Activated effector memory CD4-positive, alpha-beta T cell treated with anti-CD3 and anti-CD28 coated beads, Interleukin-2, amount 50 U/mL, for 16 hours (primary cell): ENCODE measurements at regions not wholly inside any gene's neighbourhood (a gene's known extent, or its start where the extent isn't known, plus 50 kb on each side); places are given as distances from the start of the nearest gene placed in this dataset.
A peak's percentile ranks its signal among the peaks of the same experiment; 100 is the strongest.
"Not testable (repeated sequence)": the region's sequence is repeated elsewhere in the genome, so short reads cannot be mapped to it uniquely, and the experiment has no call there.

Source experiments
- DNase-seq: peaks from one replicate; pipeline ENCODE4 v3.0.0-alpha.2; 2020

DNA sequence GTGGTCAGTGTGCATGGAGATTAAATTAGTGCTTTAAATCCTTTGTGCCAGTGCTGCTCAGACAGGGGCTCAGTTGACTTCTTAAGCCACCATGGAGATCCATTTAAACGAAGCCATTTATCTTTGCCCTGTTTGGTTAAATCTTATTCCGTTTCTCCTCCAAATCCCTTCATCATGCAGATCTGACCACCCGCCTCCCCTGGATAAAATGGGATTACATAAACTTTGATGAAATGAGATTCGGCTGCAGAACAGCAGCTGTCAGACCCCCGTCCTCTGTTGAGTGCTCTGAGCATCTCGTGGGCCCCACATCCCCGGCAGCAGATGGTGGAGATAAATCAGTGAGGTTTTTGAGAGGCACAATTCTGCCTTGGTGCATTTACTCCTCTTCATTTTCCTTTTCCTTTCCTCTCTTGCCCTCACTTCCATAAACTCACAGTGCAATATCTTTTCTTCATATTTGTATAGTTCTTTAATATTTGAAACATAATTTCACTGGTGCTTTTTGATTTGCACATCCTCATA lies 84.4 kb upstream of the TWIST2 start:
- no peak for DNase-seq

DNA sequence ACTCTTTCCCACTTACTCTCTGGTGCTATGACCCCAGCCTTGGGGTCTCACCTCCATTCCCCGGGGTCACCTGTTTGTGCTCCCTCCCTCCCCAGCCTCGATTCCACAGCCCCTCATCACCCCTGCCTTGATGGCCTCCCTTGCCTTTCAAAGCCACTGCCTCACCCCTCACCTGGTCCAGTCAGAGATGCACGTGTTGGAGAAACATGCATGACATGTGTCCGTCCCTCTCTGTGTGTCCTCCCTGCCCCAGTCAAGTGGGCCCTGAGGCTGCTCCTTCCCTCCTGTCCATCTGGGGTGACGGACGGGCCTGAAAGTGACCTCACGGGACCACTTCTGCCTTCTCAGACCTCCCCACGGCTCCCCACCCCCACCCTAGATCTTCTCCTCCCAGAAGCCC lies 82.3 kb upstream of the TWIST2 start:
- no peak for DNase-seq

DNA sequence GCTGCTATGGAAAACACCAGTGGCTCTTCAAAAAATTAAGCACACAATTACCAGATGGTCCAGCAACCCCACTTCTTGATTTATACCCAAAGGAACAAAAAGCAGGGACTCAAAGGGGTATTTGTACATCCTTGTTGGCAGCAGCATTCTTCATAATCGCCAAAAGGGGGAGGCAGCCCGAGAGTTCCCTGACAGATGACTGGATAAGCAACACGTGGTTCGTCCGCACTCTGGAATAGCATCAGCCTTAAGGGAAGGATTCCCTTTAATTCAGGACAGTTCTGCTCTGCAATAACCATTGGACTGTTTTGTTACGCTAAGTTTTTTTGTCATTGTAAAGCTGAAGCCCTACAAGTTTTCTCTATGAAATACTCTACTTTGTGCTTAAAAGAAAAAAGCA lies 76.7 kb upstream of the TWIST2 start:
- DNase-seq, result no peak

DNA sequence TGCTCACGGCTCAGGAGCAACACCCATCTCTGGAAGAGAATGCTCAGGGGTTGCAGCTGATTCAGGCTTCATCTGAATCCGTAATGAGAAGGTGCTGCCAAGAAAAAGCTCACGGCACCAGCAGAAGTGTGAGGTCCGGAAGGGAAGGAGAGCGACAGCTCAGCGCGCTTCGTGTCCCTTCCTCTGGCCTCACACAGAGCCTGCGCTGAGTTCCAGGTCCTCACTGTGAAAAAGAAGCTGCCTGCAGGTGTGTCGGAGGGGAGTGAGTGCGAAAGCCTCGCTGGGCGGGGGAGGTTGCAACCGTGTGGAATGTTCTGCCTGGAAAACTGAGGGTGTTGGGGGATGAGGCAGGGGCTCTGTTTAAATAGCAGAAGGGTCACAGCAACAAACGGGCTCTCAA lies 76.2 kb upstream of the TWIST2 start:
- no peak for DNase-seq

DNA sequence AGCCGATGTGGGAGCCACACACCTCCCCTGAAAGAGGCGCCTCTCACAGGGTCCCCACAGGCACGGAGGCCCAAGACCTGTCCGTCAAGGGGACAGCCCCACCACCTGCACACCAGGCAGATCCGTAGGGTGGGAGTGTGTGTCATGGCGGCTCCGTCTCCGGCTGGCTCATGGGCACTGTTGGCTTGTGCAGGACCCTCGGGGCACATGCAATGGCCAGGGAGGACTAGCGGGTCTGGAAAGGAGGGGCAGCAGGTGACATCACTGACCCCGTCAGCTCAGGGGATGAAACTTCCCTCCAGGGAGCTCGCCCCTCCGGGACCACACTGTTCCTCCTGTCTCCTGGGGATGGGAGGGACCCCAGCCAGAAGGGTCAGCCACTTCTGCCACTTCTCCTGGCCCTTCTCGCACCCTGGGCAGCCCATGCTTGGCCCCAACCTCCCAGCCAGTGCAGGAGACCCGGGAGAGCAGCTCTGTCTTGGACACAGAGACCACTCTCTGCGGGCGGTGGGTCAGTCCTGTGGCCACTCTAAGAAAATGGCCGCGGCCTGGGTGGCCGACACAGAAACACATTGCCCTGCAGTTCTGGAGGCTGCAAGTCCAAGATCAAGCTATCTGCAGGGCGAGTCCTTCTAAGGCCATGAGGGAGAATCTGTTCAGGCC lies 75.1 kb upstream of the TWIST2 start:
- no peak for DNase-seq

DNA sequence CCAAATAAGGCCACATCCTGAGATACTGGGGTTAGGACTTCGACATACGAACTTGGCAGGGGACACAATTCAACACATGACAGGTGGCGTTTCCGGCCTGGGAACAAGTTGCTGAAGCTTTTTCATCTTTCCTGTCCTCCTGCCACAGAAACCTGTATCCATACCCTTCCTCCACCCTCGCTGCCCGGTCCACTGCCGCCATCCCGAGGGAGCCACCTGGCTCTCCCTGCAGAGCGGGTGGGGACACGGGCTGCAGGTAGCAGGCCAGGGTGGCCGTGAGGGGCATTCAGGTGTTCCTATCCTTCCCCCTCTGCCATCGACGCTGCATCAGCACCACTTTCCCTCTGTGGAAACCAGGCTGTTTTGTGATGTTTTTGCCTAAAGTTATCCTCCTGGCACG lies 74.4 kb upstream of the TWIST2 start:
- no peak for DNase-seq

DNA sequence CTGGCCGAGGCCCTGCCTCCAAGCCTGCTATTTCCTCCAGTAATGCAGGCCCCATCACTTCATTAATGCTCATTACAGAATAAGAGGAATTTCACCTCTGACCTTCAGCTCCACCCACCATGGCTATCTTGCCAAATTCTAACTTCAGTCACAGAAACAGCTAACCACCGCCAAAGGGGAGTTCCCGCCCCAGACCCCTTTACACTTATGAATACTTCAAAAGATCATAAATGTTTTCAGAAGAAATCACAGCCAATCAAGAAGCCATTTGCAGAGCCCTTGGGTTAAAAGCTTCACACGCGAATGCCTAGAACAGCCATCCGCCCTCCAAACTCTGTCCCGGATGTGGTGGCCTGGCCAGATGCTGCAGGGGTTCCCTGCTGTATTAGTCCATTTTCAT lies 73.8 kb upstream of the TWIST2 start:
- DNase-seq, result no peak

DNA sequence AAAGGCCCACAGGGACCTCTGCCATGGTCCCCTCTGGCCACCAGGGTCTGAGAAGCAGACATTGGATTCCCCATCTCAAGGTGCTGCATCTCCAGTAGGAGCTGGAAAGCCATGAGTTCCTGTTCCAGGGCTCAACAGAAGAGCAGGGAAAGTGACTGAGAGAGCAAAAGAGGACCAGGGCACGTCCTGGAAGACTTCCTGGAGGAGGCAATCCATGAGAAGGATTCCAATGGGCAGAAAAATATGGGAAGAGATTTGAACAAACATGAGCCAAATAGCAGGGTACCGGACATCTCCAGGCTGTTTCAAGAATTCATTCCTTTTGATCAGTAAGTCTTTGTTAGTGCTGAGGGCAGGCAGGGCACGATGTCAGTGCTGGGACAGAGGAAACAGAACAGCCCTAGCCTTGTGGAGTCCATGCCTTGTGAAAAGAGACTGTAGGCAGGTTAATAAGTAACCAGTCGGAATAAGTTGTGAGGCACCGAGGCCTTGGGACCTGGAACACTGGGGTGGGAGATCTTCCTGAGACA lies 72.8 kb upstream of the TWIST2 start:
- DNase-seq, result no peak

DNA sequence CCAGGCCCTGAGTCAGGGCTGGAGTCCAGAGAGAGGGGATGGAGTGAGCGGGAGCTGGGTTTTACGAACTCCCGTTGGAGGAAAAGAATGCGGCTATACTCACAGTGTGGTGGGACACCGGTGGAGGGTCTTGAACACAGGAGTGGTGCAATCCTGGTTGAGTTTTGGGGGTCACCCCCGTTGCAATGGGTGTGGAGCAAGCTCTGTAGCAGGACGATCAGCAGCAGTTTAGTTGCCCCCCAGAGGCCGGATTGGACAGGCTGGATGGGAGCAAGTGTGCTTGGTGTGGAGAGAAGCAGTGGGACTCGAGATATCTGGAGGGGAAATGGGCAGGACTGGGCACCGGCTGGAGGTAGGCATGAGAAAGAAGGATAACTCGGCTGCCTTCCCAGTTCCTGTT lies 72.3 kb upstream of the TWIST2 start:
- no peak for DNase-seq

DNA sequence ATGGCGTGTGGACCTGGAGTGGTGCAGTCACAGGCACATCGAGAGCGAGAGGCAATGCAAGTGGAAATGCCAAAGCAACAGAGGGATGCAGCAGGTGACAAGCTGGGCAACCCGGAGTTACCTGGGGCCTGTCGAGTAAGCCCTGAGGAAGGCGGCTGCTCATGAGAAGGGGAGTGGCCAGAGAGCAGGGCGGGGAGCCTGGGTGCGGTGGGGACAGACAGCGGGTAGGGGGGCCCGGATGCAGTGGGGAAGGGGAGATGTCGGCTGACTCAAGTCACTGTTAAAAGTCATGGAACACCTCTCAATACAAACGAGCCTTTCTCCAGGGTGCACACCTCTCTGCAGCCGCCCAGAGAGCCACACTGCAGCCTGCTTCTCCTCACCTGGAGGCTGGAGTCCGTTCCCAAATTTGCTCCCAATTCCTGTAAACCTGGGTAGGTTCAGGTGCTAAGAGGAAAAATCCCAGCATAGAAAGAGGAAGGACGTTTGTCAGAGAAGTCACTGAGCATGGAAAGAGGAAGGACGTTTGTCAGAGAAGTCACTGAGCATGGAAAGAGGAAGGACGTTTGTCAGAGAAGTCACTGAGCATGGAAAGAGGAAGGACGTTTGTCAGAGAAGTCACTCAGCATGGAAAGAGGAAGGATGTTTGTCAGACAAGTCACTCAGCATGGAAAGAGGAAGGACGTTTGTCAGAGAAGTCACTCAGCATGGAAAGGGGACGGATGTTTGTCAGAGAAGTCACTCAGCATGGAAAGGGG lies 71.7 kb upstream of the TWIST2 start:
- no peak for DNase-seq

DNA sequence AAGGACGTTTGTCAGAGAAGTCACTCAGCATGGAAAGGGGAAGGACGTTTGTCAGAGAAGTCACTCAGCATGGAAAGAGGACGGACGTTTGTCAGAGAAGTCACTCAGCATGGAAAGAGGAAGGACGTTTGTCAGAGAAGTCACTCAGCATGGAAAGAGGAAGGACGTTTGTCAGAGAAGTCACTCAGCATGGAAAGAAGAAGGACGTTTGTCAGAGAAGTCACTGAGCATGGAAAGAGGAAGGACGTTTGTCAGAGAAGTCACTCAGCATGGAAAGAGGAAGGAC lies 71.2 kb upstream of the TWIST2 start:
- not testable (repeated sequence) for DNase-seq

DNA sequence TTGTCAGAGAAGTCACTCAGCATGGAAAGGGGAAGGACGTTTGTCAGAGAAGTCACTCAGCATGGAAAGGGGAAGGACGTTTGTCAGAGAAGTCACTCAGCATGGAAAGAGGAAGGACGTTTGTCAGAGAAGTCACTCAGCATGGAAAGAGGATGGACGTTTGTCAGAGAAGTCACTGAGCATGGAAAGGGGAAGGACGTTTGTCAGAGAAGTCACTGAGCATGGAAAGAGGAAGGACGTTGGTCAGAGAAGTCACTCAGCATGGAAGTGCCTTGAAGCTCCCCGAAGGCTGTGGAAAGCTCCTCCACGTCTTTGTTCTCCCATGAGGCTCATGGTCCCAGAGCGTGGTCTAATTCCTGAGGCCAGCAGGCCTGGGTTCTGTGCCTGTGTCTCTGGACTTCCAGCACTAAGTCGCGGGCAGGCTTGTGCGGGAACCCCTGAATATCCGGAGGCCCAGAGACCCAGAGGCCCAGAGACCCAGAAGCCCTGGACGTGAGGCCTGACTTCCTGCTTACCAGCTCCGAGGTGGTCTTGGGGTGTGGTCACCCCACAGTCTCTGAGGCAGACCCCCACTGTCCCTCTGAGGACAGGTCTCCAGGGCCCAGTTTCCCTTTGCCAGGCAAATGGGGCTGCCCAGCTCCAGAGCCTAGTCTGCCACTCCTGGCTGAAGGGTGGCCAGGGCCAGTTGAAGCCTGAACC lies 70.4 kb upstream of the TWIST2 start:
- DNase-seq, result no peak

DNA sequence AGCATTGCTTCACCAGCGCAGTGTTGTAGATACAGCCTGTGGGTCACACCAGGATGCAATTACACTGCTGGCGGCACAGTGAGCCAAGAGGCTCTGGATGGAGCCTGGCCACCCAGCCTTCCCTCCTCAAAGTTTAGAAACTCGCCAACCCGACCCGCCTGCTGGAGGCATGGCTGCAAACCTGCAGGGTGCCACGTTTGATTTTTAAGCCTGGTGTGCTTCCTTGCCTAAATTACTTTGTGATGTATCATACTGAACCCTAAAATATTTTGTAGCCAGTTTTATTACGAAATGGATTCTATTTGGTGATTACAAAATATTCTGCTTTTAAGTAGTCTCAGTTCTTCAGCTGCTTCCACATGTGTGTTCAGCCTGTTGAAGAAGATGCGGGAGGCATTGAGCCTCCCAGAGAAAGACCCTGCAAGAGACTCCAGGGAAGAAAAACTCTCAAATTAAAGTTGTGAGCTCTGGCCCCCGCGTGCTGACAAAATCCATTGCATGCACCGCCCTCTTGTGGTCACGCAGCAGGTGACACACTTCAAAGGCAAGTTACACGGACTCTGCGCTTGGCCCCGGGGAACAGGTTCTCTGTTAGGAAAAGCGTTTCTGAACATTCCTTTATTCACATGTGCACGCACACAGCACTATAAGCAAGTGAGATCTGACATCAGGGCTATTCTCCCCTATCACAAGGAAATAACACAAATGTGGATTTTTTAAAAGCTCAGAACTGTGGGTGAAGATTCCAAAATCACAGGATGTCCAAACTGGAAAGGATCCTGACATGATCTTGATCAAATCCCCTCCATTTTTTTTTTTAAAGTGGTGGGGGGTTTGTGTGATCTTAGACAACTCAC lies 63.0 kb upstream of the TWIST2 start:
- DNase-seq, result peak; percentile 81

DNA sequence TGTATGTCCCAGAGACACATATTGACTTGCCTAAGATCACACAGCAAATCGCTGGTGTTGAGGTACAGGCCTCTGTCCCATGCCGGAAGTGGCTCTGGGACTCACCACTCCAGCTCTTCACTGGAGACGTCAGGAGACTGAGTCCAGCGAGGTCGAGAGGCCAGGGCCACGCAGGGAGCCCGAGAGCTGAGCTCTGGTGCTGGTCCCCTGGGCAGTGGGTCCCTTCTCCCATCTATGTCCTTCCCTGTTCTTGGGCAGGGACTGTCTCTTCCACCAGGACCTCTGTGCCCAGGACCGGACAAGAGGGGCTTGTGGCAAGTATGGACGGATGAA lies 62.4 kb upstream of the TWIST2 start:
- DNase-seq, result no peak

DNA sequence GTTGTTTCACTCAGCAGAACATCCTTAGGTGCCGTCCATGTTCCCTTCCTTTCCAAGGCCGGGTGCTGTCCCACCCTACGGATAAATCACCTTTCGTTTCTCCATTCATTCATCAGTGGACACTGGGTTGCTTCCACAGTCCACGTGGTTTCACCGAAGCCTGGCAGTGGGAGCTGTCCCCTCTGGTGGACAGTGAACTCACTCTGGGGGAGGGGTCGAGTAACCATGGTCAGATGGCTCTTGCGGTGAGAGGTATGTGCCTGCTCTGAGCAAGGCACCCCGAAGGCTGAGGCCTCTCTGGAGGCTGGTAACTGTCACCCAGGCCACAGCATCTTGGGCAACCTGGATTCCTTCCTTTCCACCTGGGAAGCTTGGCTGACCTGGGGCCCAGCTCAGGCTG lies 61.5 kb upstream of the TWIST2 start:
- no peak for DNase-seq

DNA sequence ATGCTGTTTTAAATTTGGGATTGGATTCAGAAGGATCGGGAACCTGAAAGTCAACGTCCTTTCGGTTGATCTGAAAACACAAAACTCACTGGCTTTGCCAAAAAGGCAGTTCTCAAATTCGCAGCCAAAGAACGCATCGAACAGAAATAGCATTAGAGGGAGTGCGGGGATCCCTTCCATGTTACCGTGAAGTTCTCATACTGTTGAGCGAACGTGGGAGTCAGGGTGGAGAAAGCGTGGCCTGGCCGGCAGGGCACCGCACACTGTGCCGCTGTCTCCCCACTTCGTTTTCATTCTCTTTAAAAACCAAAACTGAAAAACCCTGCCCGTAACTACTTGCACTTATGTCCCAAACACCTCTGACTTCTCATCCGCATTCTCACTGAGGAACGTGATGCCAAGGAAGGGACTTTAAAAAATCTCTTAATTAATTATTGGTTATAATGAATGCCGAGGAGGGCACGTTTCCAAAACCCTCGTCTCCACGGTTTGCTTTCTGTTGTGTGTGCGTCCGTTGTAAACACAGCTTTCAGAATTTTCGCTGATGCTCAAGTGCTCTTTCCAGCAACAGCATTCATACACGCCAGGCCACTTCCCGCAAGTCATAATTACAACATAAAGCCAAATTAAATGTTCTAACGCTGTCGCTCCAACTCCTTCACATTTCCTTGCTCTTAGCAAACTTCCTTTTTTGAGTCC lies 60.9 kb upstream of the TWIST2 start:
- no peak for DNase-seq

DNA sequence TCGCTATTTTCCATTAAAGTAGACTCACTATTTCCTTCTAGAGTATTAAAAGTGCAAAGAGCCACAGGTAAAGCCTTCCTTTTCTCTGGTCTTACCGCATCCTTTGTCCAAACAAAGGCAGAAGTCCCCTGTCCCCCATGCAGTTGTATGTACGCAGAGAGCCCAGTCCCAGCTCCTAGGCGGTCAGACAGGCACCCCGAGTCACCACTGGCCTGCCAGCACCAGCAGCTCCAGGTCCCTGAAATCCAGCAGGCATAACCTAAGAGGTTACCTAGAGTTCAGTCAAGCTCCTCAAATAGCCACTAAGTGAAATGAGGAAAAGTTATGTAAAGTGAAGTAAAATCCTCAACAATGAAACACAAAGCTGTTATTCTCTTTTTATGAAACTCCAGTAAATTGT lies 60.4 kb upstream of the TWIST2 start:
- DNase-seq, result no peak

DNA sequence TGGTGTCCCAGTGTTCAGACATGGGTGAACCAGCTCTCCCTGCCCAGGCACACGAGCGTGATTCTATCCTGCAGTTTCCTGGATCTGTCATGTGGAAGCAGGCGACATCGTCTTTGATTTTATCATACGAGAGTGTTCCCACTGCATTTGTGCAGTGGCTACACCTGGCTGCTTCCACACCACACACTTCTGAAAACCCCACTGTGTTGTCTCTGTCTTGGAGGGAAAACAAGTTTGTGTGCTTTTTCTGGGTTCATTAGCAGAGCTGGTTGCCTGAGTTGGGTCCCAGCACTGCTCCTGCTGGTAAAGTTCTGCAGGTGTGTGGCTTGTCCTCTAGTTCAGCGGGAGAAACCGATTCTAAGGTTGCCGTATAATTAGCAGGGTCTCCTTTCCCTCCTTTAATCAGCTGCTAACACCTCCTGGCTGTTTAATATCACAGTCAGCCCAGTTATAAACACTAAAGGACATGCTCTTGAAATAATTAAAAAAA lies 58.5 kb upstream of the TWIST2 start:
- DNase-seq, result no peak

DNA sequence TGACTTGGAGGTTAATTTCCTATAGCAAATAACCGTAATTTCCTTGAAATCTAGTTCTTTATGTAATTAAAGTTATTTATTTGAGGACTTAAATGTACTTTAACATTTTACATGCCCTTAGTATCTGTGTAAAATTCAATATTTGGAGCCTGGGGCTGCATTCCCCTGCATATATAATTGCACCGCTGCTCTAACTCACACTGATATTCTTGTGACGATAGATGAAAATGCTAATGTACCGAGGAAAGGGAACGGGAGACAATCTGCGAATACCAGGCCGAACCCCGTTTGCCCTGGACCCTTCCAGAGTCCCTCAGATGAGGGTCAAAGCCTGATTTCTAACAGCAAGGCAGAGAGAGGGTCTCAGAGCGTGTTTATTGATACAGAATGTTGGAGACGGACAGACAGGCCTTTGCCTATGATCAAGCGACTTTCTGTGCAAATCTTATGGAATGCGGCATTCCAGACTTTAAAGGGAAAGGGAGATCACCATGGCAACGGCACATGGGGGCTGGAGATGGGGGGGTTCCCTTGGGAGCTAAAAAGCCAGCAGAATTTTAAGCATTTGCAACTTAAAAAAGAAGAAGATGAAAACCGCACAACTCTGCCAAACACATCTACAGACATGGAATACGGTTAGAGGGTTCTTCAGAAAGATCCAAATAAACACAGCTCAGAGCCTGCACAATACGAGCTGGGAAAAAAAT lies 57.6 kb upstream of the TWIST2 start:
- DNase-seq, result no peak

DNA sequence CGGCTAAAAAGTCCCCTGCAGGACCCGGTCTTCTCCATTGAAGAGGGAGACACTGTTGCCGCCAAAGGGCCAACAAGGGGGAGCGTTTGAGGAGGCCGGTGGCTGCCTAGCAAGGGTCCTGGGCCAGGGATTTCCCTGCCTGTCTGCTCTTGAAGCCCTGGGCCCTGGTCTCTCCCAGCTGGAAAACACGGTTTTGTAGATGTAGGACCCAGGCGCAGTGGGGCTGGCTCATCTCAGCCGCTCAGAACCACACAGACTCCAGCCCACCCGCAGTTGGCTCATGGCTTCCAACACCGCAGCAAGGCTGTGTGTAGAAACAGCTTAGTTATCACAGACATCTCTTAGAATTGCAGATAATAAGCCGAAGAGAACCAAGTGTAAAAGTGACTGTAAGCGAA lies 57.1 kb upstream of the TWIST2 start:
- DNase-seq, result no peak

DNA sequence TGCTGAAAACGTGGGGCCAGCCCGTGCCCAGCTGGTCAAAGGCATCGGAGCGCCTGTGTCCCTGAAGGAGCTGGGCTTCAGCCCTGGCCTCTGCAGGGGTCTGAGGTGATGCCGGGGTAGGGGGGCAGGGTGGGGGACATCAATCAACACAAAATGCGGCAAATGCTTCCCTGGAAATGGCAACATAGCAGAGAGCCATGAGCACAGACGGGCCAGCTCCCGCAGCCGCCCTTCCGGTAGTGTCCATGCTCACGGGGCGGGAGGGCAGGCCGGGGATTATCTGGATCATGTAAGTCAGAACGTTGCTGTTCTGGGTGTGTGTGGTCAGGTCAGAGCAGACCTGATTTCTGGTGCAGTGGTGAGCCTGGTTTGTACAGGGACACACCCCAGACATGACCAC lies 56.5 kb upstream of the TWIST2 start:
- no peak for DNase-seq

DNA sequence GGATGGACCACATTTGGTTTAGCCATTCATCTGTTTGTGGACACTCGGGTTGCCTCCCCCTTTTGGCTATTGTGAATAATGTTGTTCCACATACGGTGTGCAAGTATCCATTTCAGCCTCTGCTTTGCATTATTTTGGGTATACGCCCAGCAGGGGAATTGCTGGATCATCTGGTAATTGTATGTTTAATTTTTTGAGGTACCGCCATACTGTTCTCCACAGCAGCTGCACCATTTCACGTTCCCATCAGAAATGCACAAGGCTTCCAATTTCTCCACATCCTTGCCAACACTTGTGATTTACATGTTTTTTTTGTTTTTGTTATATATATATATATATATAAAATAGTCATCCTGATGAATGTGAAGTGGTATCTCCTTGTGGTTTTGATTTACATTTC lies 54.6 kb upstream of the TWIST2 start:
- DNase-seq, result no peak
